ENCODE measurements at regions not wholly inside any gene's neighbourhood (a gene's known extent, or its start where the extent isn't known, plus 50 kb on each side); places are given as distances from the start of the nearest gene placed in this dataset.
A peak's percentile ranks its signal among the peaks of the same experiment; 100 is the strongest.

DNA sequence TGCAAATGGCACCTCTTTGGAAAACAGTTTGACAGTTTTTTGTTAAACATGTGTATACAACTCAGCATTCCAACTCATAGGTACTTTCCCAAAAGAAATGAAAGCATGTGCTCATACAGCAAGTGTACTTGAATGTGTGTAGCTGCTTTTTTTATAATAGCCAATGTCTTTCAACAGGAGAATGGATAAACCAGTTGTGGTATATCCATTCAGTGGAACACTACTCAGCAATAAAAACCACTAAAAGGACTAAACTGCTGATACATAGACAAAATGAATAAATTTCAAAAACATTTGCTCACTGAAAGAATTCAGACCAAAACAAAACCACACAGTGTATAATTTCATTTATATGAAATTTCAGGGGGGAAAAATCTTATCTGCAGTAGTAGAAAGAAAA is 267.3 kb downstream of the NR2F1-AS1 start:
- no peak for DNase-seq

DNA sequence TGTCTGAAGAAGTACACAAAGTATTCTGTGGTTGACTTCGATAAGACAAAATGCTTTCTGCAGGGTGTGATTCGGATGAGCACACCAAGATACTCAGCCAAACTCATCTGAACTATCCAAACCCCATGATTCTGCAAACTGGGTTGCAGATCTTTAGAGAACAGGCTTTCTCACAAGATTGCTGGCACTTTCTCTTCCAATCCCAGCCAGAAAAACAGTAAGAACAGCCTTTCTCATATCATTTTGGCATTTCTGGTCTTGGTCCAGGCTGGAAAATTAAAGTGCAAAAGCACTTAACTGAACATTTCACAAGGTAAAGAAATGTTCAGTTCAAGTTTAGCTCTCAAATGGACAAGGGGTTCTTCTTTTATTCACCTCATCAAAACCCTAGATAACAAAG is 269.1 kb downstream of the NR2F1-AS1 start:
- no peak for DNase-seq

DNA sequence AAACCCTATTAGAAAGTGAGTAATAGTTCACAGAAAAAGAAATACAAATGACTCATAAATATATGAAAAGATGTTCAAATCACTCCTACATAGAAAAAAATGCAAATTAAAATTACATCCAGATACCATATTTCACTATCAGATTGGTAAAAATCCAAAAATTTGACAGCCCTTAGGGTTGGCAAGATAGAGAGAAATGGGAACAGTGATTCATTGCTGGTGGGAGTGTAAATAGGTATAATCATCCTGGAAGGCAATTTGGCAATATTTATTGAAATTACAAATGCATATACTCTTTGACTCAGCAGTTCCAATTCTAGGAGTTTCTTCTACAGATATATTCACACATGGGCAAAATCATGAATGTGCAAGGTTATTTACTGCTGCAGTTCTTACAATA is 273.5 kb downstream of the NR2F1-AS1 start:
- DNase-seq, result peak; percentile 26

DNA sequence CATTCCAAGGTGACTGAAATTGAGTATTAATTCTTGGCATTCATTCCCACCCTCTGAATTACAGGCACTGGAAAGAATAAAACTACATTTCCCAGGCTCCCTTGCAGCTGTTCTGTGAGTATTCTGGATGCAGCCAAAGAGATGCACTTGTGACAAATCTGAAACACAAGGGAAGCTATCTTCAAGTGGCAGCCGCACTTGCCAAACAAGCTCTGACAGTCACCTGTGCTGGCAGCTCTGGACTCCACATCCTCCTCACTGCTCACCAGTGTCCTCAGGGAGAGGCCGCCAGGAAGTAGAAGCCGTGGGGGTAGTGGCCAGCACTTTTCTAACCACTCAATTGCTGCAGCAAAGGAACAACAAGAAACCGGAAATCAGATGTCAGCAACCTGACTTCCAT is 275.0 kb downstream of the NR2F1-AS1 start:
- DNase-seq, result no peak

DNA sequence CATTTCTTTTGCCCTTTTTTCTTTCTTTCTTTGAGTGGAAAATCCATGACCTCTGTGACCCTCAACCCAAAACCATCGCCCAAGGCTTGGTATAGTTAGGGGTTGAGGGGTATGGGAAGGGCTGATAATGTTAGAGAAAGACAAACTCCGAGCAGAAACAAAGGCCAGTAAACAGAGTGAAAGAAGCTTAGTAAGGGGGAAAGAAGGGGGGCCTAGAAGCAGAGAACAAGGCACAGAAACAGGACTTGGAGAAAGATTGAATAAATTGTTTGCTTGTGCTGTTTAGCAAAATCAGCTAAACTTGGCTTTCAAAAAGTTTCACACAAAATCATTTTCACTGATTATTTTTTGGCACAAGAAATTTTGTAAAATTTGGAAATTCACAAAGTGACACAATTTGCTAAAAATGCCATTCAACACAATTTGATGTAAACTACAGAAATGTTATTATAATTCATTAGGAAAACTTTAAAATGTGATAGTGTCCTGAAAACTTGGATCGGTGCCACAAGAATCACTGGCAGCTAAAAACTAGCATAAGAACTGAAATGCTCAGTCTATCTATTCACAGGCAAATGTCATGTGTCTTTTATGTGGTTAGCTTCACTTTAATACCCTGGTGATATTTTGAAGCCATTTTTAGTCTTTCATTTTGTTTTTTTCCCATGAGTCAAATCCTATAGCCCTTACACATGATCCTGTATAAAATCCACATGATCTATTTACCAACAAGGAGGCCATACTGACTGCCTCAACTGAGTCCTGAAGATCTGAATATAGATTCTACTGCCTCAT is 276.4 kb downstream of the NR2F1-AS1 start:
- no peak for DNase-seq

DNA sequence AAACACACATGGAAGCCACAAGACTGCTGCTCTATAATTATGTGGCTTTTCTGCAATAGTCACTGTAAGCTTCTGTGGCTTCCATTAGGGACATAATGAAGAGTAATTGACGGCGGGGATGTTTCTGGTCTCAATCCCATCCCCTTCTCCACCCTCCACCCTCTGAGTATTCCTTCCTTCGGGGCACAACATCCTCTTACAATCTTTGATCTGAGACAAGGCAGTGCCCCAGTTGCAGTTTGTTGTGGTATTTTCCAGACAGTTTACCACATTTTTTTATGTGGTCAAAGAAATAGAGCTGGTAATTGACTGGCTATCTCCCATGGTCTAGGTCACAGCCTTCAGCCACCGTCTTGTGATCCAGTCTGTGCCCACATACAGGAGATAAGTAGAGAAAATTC is 277.7 kb downstream of the NR2F1-AS1 start:
- DNase-seq, result no peak

DNA sequence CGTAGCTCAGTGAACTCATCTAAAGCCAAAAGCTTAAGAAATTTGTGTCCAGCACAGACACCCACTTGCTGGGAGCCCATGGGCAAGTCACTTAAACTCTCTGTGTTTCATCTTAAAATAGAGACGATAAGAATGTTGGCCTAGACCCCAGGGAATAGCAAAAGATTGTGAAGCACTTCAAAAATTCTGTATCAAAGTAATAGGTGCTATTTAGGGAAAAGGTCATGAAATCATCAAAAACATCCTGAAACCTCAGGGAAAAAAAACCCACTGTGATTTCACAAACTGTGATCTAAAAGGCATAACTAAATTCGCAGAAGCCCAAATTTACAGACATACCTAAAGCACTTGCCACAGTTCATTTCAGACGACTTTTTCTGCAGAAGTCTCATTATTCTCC is 278.3 kb downstream of the NR2F1-AS1 start:
- no peak for DNase-seq

DNA sequence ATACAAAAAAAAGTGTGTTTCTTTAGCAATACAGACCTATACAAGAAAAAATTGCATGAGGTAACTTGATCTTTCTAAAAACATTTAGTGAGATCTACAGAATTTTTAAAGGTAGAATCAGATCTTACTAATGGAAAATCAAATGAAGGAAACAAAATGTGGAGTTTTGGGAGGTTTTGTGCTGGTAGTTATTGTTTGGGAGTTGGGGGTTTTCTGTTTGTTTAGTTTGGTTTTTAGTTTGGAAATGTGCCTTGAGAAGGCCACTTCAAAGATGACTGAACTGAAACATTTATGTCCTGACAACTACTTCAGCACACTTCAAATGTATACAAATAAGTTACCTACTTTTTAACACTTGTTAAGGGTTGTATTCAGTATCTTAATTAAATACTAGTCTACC is 280.1 kb downstream of the NR2F1-AS1 start:
- no peak for DNase-seq

DNA sequence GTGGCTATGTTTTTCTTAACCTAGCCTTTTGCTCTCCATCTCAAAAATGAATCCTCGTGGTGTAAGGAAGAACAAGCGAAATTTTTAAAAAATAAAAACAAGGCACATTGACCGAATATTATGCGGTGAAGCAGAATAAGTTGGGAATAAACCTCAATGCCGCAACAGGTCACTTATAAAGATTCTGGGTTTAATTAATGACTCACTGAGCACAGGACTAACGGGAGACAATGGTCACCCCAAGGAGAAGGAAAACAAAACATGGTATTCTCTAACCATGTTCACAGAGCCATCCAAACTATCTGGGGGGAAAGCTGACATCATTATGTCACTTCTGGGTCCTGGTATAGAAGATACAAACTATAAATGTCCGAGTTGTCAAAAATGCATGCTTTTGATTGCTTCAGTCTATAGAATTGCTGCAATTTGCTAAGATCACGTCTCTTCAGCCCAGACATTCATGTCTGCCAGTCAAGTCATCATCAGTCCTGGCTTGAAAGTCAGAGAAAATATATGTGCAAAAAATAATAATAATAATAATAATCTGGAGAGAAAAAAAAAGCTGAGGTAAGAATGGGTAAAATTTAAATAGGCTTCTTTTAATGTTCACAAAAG is 280.6 kb downstream of the NR2F1-AS1 start:
- no peak for DNase-seq

DNA sequence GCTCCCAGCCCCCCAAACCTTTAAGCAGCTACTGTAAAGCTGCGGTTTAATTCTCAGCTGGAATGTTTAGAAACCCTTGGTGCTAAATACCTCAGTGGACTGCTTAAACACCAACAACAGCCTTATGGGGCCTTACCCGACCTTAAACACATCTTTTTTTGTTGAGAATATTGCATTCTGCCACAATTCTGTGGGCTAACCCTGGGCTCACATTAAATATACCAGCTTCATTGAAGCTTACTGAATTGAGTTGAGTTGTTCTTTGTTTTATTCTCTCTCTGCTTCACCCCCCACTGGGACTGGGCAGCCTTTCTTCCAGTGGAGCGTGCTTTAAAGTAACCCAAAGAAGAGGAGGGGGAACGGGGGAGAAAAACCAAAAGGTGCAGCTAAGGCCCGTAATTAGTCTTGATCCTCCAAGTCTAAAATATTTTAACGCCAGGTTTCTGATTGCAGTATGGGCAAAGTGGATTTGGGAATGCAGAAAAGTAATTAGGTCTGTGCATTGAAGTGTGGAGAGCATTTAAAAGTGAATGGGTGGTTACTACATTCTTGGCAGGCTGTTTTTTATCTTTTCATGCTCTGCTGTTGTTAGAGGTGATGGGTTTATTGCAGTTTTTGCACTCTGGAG is 281.2 kb downstream of the NR2F1-AS1 start:
- DNase-seq, result no peak

DNA sequence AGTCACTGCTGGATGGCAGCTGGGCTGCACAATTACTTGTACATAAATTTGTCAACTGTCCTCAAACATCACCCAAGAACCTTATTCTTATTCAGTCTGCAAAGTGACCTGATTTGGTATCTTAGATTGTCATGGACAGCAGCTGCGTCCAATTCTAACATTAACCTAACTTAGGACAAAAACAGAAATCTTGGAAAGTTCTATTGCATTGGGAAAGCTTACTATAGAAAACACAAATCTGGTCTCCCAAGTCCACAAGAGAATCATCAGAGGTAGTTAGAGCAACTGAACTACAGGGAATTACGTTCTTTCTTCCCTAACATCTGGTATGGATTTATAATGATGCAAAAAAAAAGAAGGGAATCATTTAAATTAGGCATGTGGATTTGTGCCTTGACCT is 283.9 kb downstream of the NR2F1-AS1 start:
- DNase-seq, result no peak

DNA sequence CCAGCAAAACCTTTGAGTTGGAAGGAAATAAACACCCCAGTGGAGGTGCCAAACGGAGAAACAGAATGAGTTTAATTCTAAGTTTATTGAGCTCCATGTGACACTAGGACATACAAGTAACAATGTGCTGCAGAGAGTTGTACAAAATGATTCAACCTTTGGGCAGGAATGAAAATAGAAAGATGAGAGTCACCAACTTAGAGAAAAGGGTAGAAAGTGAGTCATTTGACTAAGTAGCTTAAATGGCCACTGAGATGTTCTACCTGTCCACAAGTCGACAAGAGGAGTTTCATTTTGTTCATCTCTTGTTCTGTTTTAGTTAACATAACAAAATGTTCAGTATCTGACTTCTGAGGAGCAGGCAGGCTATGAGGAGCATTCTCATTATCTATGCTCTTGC is 284.7 kb downstream of the NR2F1-AS1 start:
- no peak for DNase-seq

DNA sequence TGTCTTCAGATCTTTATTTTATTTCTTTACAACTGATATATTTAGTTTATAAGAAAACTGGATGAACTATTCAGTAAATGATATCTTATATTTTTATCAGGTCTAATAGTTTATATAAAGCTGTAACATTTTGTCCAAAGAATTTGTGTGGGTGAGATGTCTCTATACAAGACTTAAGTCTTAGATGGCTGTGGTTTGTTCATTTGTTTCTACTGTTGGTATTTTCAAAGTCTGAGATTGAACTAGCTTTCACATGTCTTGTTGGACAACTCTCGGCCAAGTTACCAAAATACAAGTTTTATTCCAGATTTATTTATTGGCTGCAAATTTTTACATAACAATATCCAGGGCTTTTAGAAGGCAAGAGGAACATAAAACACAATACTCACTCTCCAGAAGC is 286.0 kb downstream of the NR2F1-AS1 start:
- DNase-seq, result no peak

DNA sequence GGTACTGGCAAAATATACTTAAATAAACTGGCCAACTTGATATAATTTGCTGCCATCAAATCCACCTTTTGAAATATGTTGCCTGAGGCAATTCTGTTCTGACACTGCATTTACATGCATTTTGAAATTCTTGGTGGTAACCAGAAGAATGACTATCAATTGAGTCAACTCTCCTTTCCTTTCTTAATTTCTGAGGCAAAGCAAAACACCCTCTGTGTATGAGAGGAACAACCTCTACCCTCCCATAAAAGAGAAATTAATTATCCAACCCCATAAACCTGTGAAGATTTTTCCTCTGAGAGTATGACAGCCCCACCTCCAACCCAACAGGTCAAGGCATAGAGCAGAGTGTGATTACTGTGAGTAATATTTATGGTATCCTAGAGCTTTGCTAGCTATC is 286.8 kb downstream of the NR2F1-AS1 start:
- DNase-seq, result peak; percentile 65

DNA sequence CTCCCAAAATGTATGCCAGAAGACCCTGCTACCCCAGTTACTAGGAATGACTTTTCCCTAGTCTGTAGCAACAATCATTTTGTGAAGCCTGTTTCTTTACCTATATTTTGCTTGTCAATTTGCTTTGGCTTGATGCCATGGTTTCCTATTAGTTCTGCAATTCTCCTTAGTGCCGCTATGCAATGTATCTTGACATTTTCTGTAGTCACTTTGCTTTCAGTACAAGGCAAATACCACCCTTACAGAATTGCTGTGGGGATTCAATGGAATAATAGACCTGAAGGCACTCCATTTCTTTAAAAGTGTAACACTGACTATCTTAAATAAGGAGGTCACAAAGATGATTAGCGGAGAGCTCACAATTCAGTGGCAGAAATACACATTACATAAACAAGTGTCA is 291.1 kb downstream of the NR2F1-AS1 start:
- DNase-seq, result no peak

DNA sequence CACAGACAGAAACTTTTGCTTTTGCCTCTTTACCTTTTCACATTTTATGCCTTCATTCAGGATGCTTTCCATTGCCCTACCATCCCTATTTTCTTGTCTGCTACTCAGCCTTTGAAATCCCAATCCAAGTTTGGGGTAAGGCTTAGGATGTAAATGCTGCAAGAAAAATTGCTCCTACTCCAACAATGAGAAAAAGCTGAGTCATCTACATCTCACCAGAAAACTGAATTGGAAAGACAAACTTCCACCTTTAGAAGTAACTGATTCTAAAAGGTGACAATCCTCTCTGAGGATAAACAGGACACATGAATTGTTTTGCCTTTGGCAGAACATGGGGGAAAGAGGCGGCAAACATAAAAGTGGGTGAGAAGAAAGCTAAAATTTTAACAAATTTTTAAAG is 295.6 kb downstream of the NR2F1-AS1 start:
- DNase-seq, result no peak

DNA sequence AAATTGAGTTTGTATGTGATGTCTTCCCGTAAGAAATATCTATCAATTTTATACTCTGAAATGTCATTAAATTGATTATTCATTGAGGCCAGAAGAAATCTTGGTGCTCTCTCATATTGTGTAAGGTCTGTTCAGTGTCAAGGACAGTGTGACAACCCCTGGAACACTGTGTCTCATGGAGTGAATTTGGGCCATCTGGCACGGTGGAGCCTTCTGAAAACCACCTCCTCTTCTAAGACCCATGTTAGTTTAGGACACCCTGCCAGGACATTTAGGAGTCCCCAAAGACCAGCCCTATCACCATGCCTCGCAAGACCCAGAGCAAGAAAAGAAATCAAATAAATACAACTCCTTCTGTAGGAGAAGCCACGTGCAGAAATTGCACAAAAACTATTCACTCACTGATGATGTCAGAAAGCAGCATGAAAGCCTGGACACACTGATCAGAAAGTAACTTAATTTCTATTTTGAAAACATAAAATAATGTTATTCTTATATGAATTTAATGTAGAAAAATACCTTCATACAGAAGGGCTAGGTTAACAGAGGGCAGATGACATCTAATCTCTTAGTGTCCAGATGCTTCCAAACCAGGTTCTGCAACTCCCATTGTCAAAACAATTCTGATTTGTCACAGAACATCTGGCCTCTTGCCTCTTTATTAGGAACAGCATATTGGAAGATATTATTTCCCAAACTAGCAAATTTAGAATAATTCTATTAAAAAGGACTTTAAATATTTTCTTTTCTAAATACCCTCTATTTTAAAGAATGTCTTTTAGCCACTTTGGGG is 298.8 kb downstream of the NR2F1-AS1 start:
- no peak for DNase-seq

DNA sequence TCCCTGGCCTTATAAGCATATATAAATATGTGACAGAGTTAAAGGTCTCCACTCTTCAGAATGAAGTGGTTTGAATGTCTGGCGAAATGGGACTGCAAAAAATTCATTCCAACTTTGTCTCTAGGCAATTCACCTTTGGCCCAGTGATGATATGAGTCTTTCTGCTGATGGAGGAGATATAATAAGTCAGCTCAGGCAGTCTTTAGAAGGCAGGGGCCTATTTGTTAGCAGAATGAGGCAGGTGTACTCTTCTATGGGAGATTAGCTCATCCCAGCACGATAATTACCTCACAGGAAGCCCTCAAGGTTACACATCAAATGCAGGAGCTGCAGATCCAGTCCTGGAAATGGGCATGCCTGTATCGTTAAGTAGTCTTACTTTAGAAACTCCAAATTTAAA is 300.5 kb downstream of the NR2F1-AS1 start:
- no peak for DNase-seq

DNA sequence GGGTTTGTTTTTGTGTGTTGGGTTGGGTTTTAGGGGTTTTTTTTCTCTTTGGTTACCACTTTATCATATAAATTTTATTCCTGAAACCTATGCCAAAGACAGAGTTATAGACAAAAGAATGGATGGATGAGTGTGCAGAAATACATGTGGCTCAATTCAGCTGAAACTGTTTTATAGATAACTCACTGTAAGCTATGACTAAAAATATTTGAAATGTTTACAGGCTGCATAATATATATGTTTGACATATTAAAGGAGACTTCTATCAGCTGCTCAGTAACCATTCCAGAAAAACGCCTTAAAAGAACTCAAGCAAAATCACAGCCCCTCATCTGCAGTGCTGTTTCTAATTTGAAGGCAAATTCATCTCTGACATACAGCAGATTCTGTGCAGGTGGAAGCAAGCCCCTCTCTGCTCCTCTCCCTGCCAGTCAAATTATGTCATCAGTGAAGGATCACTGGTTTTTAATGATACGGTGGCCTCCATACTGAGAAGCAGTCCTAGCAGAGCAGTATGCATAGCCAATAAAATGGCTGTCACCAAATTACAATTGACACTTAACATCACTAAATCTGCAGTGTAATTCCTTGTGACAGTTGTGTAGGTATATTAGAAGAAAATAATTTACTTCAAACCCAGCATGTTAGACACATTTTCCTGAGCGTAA is 301.6 kb downstream of the NR2F1-AS1 start:
- no peak for DNase-seq

DNA sequence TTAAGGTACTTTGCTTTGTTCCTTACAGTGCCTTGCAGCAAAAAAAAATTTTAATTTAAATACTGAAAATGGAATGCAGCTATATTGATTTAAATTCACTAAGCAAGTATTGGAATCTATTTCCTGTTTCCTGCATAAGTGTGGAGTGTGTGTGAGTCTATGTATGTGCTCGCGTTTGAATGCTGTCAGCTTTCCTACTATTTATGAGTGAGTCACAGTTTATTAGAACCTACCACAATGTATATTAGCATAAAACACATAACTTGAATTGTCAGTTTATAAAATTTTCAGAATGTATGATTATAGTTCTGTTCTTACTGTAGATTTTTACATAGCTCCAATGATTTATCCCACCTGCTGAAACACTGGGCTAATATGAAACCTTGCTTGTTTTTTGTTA is 302.1 kb downstream of the NR2F1-AS1 start:
- no peak for DNase-seq

DNA sequence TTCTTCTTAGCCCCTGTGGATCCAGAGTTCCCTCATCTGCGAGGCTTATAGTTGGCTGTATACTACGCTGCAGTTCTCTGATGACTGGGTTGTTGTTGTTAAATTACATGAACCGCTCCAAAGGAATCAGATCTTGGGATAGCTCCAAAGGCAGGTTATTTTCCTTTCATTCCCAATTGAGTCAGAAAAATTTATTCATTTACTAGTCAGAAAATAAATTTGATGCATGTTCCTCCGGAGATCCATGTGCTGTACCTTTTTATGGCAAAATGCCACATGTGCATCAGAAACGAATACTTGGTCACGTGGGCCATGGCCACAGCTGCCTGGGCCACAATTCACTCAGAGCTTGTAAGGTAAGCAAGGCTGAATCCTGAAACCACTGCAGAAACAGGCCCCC is 304.0 kb downstream of the NR2F1-AS1 start:
- DNase-seq, result no peak

DNA sequence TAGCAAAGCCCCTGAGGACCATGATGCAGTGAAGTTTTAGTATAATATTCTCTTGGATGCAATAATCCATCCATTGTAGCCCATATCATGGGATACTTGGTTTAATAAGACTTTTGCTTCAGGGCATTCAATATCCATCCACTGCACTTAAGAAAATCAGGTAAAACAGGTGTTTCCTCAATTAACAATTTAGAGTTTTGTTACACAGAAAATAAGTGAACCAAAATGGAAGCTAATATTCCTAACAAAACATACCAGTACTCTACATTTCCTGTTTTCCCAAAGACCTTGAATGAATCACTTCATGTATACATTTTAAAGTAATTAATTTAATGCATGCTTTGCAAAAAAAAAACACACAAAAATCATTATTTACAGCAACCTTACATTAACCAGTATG is 305.6 kb downstream of the NR2F1-AS1 start:
- no peak for DNase-seq

DNA sequence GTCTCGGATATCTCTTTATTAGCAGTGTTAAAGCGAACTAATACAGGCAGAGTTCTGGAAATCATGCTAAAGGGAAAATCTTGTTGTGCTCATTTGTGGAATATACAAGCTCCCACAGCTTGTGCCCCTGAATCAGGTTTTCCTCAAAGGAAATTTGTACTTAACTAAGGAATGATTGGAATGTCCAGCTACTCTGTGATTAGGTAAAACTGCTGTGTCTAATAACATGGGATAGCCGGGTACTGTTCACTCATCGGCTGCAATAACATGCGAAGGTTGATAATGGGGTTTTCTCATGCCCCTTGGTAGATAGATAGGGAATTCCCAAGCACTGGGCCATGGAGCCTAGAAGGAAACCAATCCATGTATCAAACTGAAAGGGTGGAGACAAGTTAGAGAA is 306.7 kb downstream of the NR2F1-AS1 start:
- no peak for DNase-seq
